ENCODE measurements at regions not wholly inside any gene's neighbourhood (a gene's known extent, or its start where the extent isn't known, plus 50 kb on each side); places are given as distances from the start of the nearest gene placed in this dataset.

DNA sequence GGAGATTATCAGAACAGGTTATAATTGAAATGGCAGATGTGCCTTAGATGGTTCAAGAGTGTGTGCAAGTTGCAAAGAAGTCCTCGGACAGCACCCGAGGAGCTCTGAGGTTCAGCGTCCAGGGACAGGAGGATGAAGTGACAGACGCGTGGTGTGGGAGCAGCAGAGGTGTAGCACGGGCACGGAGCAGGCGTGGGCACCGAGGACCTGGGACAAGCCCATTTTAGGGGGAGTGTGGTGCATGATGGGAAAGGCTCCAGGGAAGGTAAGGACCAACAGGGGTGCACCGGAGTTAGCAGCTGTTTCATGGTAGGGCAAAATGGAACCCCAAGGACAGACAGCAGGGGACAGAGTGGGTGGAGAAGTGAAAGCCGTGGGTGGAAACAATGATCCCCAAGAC, 56.3 kb upstream of the BACE2 start:
- H3K4me3 Mint-ChIP-seq = no peak overlapping the region
- H3K36me3 Mint-ChIP-seq (ENCODE audit: low read depth) = peaks cover 5% of the 10 kb centered on the region
- TF ChIP-seq, protein P1, sequence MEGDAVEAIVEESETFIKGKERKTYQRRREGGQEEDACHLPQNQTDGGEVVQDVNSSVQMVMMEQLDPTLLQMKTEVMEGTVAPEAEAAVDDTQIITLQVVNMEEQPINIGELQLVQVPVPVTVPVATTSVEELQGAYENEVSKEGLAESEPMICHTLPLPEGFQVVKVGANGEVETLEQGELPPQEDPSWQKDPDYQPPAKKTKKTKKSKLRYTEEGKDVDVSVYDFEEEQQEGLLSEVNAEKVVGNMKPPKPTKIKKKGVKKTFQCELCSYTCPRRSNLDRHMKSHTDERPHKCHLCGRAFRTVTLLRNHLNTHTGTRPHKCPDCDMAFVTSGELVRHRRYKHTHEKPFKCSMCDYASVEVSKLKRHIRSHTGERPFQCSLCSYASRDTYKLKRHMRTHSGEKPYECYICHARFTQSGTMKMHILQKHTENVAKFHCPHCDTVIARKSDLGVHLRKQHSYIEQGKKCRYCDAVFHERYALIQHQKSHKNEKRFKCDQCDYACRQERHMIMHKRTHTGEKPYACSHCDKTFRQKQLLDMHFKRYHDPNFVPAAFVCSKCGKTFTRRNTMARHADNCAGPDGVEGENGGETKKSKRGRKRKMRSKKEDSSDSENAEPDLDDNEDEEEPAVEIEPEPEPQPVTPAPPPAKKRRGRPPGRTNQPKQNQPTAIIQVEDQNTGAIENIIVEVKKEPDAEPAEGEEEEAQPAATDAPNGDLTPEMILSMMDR (IDR thresholded peaks at IDR 0.05) = no peak
- H3K27me3 Mint-ChIP-seq (ENCODE audit: insufficient read depth) = peaks cover 3% of the 10 kb centered on the region
- peak overlapping the region; percentile 40 for H3K27ac Mint-ChIP-seq
- H3K4me1 Mint-ChIP-seq (ENCODE audit: low read depth) = peaks cover 16% of the 10 kb centered on the region
- peaks cover 25% of the 10 kb centered on the region for H3K9me3 Mint-ChIP-seq
- DNase-seq = no peak

DNA sequence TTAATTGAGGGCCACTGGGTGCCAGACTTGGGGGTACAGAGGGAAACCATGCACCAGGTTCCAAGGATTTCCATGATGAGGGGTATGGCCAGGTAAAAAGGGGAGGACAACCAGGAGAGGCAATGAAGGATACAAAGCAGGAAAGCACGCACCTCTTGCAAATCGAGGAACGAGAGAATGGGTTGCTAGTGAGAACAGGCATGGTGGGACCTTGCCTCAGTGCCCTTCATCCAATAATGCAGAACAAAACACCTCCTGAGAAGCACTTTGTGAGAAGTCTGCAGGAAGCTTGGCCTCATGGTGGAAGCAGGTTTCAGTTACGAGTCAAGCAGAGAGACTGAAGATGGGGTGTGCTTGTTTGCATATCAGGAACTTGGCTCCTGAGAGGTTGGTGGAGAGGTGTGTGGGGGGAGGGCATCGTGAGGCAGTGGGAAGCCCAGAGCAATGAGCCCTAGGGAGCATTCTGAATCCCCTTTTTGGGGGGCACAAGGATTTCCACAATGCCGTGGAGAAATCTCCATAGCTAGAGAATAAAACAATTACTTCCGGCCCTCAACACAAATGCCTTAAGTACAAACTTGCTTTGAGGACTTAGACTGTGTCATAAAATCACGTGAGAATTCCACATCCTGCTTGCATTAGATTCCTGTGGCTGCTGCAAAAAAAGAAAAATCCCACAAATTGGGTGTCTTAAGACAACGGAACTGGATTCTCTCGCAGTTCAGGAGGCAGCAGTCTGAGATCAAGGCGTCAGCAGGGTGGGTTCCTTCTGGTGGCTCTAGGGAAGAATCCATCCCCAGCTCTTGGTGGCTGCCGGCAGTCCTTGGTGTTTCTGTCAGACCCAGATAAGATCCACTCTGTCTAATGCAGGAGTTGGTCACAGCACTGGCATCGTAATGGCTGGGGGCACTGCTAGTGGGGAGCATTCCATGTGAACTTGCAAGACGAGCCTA, 54.9 kb upstream of the BACE2 start:
- peak; percentile 94 for DNase-seq
- H3K27me3 Mint-ChIP-seq (ENCODE audit: insufficient read depth) = peaks cover 3% of the 10 kb centered on the region
- H3K9me3 Mint-ChIP-seq = peaks cover 25% of the 10 kb centered on the region
- H3K36me3 Mint-ChIP-seq (ENCODE audit: low read depth) = peaks cover 5% of the 10 kb centered on the region
- TF ChIP-seq, protein P1 (IDR thresholded peaks at IDR 0.05) = no peak
- H3K4me3 Mint-ChIP-seq = peak overlapping the region; percentile 86
- H3K4me1 Mint-ChIP-seq (ENCODE audit: low read depth) = peaks cover 16% of the 10 kb centered on the region
- peak overlapping the region; percentile 93 for H3K27ac Mint-ChIP-seq

DNA sequence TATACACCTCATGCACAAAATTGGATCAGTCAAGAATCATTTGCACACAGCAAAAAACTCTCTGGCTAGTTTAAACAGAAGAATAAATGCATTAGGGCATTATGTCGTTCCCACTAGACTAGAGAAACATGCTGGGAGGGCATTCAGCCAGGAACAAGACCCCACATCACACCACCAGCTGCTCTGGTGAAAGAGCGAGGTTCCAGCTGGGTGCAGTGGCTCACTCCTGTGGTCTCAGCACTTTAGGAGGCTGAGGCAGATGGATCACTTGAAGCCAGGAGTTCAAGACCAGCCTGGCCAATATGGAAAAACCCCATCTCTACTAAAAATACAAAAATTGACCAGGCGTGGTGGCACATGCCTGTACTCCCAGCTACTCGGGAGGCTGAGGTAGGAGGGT, 52.1 kb upstream of the BACE2 start:
- DNase-seq = no peak
- Mint-ChIP-seq H3K4me3 (no peak overlapping the region), H3K27me3 (ENCODE audit: insufficient read depth) (peaks cover under 1% of the 10 kb centered on the region), H3K4me1 (ENCODE audit: low read depth) (peaks cover 16% of the 10 kb centered on the region), H3K9me3 (peaks cover 18% of the 10 kb centered on the region), H3K36me3 (ENCODE audit: low read depth) (peaks cover 5% of the 10 kb centered on the region), H3K27ac (no peak overlapping the region)
- TF ChIP-seq, protein P1 (IDR thresholded peaks at IDR 0.05) = no peak
